Sigmoid colon (tissue), 6 donors: ENCODE measurements at regions not wholly inside any gene's neighbourhood (a gene's known extent, or its start where the extent isn't known, plus 50 kb on each side); places are given as distances from the start of the nearest gene placed in this dataset.

Source experiments
- DNase-seq: peaks from one replicate; pipeline ENCODE4 v3.0.0-alpha.2; 2019
- H3K27ac ChIP-seq, 4 donors: fragments of 200-600 bp; sonication (generic); one replicate each; pipeline ENCODE4 v1.5.1; 2016 to 2019; ENCODE audit warnings: mild to moderate bottlenecking in 1 of 4
- H3K27me3 ChIP-seq, 3 donors: fragments of 200-600 bp; sonication (generic); one replicate each; pipeline ENCODE4 v1.5.1; 2019; ENCODE audit warnings: mild to moderate bottlenecking in 1 of 3
- H3K36me3 ChIP-seq, 4 donors: fragments of 200-600 bp; sonication (generic); one replicate each; pipeline ENCODE4 v1.5.1; 2016 to 2019
- H3K4me1 ChIP-seq, 4 donors: fragments of 200-600 bp; sonication (generic); one replicate each; pipeline ENCODE4 v1.5.1; 2017 to 2019
- H3K4me3 ChIP-seq, 4 donors: fragments of 200-600 bp; sonication (generic); one replicate each; pipeline ENCODE4 v1.5.1; 2017 to 2019; ENCODE audit warnings: mild to moderate bottlenecking in 2 of 4, moderate library complexity in 1 of 4
- H3K9me3 ChIP-seq, 4 donors: fragments of 200-600 bp in 3 of 4; sonication (generic) in 3 of 4; one replicate each; pipeline versions ENCODE4 v1.5.1 to v1.6.1; 2013 to 2019
- EP300 ChIP-seq, 4 donors: sonication (generic); formaldehyde crosslinking; IDR thresholded peaks; one replicate each; pipeline ENCODE4 v1.6.1; 2017; ENCODE audit warnings: antibody characterized with exemption in 4 of 4
- POLR2A ChIP-seq, 2 donors: fragments of 450-650 bp; IDR thresholded peaks; one replicate each; pipeline ENCODE4 v1.6.1; 2016; ENCODE audit warnings: antibody characterized with exemption in 2 of 2, mild to moderate bottlenecking in 2 of 2, moderate library complexity in 2 of 2
- POLR2AphosphoS5 ChIP-seq, 4 donors: sonication (generic); formaldehyde crosslinking; IDR thresholded peaks; one replicate each; pipeline ENCODE4 v1.6.1; 2017; ENCODE audit warnings: antibody characterized with exemption in 4 of 4
- WGBS, 2 donors: extraction: QIAGEN DNeasy Blood & Tissue Kit; methylation state at CpG; one replicate each; pipeline ENCODE4 v1.1.7; 2013; 5-methylcytosine and 5-hydroxymethylcytosine counted together
- intact Hi-C: fragments of 100-400 bp; cut with DNase I; formaldehyde crosslinking; loops from one replicate; pipeline ENCODE4 v1.15.1; 2023
- TF ChIP-seq, protein P1 (sequence below), 4 experiments: fragments of 450-650 bp in 3 of 4; fragments of 200-600 bp in 1 of 4; IDR thresholded peaks; one replicate each; pipeline ENCODE4 v1.5.1; 2016 to 2019; ENCODE audit warnings: antibody characterized with exemption in 4 of 4, mild to moderate bottlenecking in 3 of 4, moderate library complexity in 2 of 4
- donor health status: healthy with polysubstance abuse.
- donor health status: healthy.

DNA sequence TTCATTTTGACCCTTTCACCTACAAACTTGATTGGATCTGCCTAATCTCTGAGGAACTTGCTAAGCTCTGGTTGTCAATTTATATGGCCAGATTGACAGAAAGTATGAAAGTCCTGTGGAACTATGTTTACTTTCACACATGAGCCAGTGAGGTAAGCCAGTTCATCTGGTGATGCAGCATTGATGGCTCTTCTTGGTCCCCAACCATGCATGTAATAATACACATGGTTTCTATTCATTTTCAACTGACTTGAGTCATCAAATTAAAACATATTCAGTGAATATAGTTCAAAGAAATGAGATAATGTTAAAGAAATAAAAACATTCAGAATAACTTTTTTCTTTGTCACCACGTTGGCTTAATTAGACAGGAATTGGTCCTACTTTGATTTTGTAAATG, 336.1 kb upstream of the THBS1 start:
- Histone ChIP-seq H3K27ac (no peak overlapping the region), H3K27me3 (no peaks in the 10 kb centered on the region), H3K4me1 (no peaks in the 10 kb centered on the region), H3K36me3 (no peaks in the 10 kb centered on the region), H3K9me3 (no peaks in the 10 kb centered on the region), H3K4me3 (no peak overlapping the region)
- 85 to 87% methylated on average over 1 of the region's 1 CpG for WGBS, 2 donors
- intact Hi-C loops = no loop called here
- TF ChIP-seq, protein P1, sequence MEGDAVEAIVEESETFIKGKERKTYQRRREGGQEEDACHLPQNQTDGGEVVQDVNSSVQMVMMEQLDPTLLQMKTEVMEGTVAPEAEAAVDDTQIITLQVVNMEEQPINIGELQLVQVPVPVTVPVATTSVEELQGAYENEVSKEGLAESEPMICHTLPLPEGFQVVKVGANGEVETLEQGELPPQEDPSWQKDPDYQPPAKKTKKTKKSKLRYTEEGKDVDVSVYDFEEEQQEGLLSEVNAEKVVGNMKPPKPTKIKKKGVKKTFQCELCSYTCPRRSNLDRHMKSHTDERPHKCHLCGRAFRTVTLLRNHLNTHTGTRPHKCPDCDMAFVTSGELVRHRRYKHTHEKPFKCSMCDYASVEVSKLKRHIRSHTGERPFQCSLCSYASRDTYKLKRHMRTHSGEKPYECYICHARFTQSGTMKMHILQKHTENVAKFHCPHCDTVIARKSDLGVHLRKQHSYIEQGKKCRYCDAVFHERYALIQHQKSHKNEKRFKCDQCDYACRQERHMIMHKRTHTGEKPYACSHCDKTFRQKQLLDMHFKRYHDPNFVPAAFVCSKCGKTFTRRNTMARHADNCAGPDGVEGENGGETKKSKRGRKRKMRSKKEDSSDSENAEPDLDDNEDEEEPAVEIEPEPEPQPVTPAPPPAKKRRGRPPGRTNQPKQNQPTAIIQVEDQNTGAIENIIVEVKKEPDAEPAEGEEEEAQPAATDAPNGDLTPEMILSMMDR (IDR thresholded peaks at IDR 0.05) = no peak
- TF ChIP-seq EP300 (IDR thresholded peaks at IDR 0.05) (no peak), POLR2A (IDR thresholded peaks at IDR 0.05) (no peak), POLR2AphosphoS5 (IDR thresholded peaks at IDR 0.05) (no peak)
- no peak for DNase-seq

DNA sequence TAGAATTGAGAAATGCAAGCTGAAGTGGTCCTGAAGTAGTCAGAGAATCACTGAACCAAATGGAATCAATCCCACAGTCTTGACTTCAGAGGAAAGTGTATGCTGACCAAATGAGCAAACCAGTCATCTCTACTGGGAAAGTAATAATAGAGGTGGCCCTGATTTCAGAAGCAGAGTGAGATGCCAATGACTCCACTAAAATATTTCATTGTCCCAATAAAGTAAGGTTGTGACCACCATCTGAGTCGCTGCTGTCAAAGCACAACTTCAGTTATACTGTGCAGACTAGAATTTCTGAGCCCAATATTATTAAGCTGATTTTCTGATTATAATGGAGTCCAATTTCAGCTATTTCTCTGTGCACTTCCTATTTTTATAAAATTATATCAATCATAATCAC, 334.4 kb upstream of the THBS1 start:
- H3K27ac ChIP-seq = no peak overlapping the region

DNA sequence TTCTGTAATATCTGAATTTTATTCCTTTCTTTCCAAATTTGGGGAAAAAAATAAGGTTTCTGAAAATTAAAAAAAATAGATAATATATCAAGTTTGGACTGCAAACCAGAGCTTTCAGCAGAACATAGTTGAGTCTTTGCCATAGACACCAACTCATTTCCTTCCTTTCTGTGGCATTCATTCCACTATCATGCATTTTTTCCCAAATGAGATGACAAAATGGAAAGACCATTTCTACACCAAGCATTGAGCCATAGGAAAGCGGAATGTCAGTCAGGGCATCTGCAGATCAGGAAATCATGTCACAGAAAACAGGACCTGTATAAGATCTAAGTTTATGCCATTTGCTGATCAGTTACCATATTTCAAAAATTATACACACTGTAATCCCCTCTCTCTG, 333.3 kb upstream of the THBS1 start:
- TF ChIP-seq, protein P1 (IDR thresholded peaks at IDR 0.05) = no peak
- TF ChIP-seq POLR2A (IDR thresholded peaks at IDR 0.05) (no peak), EP300 (IDR thresholded peaks at IDR 0.05) (no peak), POLR2AphosphoS5 (IDR thresholded peaks at IDR 0.05) (no peak)
- Histone ChIP-seq H3K36me3 (no peaks in the 10 kb centered on the region), H3K27me3 (no peaks in the 10 kb centered on the region), H3K4me3 (no peak overlapping the region), H3K4me1 (no peaks in the 10 kb centered on the region), H3K9me3 (no peaks in the 10 kb centered on the region), H3K27ac (no peak overlapping the region)
- WGBS, 2 donors = 93 to 96% methylated on average over 1 of the region's 1 CpG
- DNase-seq = no peak
- intact Hi-C loops = no loop called here

More for the DNA sequence above, 334.4 kb upstream of the THBS1 start:
- intact Hi-C loops = no loop called here
- TF ChIP-seq POLR2A (IDR thresholded peaks at IDR 0.05) (no peak), POLR2AphosphoS5 (IDR thresholded peaks at IDR 0.05) (no peak), EP300 (IDR thresholded peaks at IDR 0.05) (no peak)
- TF ChIP-seq, protein P1 (IDR thresholded peaks at IDR 0.05) = no peak
- WGBS, 2 donors = 85 to 86% methylated on average over 1 of the region's 1 CpG
- Histone ChIP-seq H3K9me3 (no peaks in the 10 kb centered on the region), H3K27me3 (no peaks in the 10 kb centered on the region), H3K36me3 (no peaks in the 10 kb centered on the region), H3K4me1 (no peaks in the 10 kb centered on the region), H3K4me3 (no peak overlapping the region)
- no peak for DNase-seq

DNA sequence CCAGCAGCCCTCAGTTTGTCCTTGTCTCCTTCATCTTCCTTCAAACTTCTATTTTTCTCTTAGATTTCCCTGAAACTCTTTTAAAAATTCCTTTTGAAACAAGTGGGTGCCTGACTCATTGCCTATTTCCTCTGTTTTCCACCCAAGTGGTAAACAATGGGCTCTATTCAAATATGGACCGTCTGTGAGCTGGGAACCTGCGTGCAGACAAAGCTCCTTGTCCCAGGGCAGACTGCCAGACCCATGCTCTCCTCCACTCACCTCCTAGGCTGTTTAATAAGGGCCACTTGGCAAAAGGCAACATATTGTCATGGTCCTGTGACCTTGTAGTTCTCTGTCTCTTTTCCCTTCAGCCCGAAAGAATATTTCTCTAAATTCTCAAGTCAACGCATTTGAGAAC, 332.7 kb upstream of the THBS1 start:
- no peak for TF ChIP-seq POLR2AphosphoS5 (IDR thresholded peaks at IDR 0.05)
- no peak for TF ChIP-seq EP300 (IDR thresholded peaks at IDR 0.05)
- TF ChIP-seq POLR2A (IDR thresholded peaks at IDR 0.05) = no peak
- TF ChIP-seq, protein P1 (IDR thresholded peaks at IDR 0.05) = no peak
- no peak for DNase-seq
- H3K9me3 ChIP-seq = no peaks in the 10 kb centered on the region
- no peak overlapping the region for H3K4me3 ChIP-seq
- H3K27me3 ChIP-seq = no peaks in the 10 kb centered on the region
- intact Hi-C loops = no loop called here
- 76 to 77% methylated on average over 4 of the region's 4 CpGs for WGBS, 2 donors
- no peak overlapping the region for H3K27ac ChIP-seq
- H3K36me3 ChIP-seq = no peaks in the 10 kb centered on the region
- no peaks in the 10 kb centered on the region for H3K4me1 ChIP-seq

- no peak for DNase-seq
- Histone ChIP-seq H3K9me3 (no peaks in the 10 kb centered on the region), H3K27me3 (no peaks in the 10 kb centered on the region), H3K36me3 (no peaks in the 10 kb centered on the region), H3K4me1 (no peaks in the 10 kb centered on the region), H3K27ac (no peak overlapping the region), H3K4me3 (no peak overlapping the region)
- 53 to 77% methylated on average over 1 of the region's 1 CpG for WGBS, 2 donors
- intact Hi-C loops = no loop called here
- TF ChIP-seq, protein P1 (IDR thresholded peaks at IDR 0.05) = no peak
- TF ChIP-seq POLR2A (IDR thresholded peaks at IDR 0.05) = no peak
- no peak for TF ChIP-seq EP300 (IDR thresholded peaks at IDR 0.05)
- no peak for TF ChIP-seq POLR2AphosphoS5 (IDR thresholded peaks at IDR 0.05)
Measured at GRCh38 chr15:39250001-39250400, 330.9 kb upstream of the THBS1 start.
